Stimulated activated CD4-positive, alpha-beta T cell treated with anti-CD3 and anti-CD28 coated beads, TNF-alpha, amount 100 ng/mL, for 1 hour (primary cell): ENCODE measurements at regions not wholly inside any gene's neighbourhood (a gene's known extent, or its start where the extent isn't known, plus 50 kb on each side); places are given as distances from the start of the nearest gene placed in this dataset.
"Not testable (repeated sequence)": the region's sequence is repeated elsewhere in the genome, so short reads cannot be mapped to it uniquely, and the experiment has no call there.

Experiments
- DNase-seq, 3 donors: peaks; one replicate each; pipeline ENCODE4 v3.0.0-alpha.2; 2020; ENCODE audit warnings: low read depth in 3 of 3, low spot score in 1 of 3

DNA sequence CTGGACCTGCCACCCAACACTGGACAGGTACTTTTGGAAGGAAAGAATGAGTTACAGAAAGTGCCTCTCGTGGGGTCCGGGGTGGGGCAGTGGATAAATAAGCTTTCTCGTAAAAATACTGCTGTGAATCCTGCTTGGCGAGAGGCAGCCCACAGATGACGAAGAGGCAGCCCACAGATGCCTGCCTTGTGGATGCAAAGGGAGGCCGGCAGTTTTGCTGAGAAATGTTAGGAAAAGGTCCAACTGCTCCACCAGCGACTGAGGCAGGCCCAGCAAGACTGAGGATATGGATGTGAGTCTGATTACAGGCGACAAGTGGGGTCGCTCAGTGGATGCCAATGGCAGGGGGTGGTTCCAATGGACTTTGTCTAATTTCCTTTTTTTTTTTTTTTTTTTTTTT is 79.1 kb upstream of the PPP1R26 start:
- no peak for DNase-seq

DNA sequence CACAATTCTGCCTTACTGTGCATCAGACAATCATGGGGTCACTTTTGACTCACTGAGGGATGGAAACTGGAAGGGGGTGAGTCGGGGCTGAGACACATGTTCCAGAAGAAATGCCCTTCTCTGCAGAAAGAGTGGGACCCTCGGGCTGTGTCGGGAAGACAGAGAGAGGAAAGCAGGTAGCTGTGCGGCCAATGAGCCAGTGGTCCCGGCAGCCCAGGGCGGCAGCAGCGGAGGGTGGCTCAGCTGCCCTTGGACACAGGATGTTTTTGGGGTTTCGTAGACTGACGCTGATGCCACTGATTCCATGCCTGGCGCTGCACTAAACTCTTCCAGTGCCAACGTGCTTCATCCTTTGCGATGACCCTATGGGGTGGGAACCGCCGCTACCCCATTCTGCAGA is 78.4 kb upstream of the PPP1R26 start:
- no peak for DNase-seq

DNA sequence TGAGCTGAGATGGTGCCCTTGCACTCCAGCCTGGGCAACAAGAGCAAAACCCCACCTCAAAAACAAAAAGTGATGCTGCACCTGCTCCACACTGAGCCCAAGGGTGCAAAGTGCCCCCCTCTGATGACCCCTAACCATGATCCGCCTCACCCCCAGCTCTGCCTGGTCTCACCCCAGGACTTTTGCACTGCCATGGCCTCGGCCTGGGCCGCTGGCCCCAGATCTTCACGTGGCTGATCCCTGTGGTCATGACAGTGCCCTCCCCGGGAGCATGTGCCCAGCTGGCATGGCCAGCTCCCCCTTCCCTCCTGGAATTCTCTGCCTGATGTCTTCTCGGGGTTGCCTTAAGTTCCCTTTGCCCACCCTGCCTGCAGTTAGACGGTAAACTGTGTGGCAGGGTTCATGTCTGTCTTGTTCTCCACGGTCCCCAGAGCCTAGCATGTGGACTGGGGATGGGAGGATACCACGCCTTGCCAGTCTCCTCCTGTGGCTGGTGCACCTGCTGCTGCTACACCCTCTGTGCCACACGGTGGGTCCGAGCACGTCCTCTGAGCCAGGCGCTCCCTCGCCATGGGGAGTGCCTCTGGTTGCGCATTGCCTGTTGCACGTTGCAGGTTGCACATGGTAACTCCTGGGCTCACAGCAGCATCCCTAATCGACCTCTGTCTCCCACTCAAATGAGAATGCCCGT is 77.4 kb upstream of the PPP1R26 start:
- DNase-seq, result no peak

DNA sequence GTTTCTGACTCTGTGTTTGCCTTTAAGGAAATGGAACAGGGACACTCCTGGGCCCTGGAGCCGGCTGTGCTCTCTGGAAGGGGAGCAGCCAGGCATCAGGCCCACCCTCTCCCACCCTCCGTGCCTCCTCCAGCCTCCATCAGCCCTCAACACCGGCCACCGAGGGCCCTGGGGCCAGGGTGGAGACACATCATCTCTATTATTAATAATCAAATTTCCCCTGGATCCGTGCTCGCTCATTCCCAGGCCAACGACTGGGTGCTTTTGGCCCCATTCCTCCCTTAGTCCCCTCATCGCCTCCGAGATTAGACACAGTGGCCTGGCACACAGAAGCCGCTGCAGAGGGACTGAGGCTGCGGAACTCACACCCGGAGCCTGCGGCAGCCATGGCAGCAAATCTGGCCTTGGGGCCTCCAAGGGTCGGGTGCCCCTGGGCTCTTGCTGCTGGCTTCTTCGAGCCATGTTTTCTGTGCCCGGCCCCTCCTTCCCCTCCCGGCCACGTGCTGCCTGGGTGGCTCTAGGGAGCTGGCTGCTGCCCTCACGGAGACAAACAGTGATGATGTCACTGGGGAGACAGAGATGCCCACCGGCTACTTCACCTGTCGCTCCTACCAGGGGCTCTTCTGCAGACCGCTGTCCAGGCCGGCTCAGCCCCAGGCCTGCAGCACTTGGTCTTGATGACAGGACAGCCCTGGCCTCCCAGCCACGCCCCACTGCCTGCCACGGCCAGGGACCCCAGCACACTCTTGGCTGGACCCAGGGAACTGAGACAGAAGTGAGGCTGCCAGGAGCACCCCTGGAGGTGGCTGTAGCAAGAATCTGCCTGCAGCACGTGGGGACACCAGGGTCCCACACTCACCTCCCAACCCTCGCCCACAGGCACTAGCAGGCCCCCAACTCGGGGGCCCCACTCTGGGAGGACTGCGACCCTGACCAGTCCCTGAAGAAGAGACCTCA is 76.6 kb upstream of the PPP1R26 start:
- DNase-seq, result no peak

DNA sequence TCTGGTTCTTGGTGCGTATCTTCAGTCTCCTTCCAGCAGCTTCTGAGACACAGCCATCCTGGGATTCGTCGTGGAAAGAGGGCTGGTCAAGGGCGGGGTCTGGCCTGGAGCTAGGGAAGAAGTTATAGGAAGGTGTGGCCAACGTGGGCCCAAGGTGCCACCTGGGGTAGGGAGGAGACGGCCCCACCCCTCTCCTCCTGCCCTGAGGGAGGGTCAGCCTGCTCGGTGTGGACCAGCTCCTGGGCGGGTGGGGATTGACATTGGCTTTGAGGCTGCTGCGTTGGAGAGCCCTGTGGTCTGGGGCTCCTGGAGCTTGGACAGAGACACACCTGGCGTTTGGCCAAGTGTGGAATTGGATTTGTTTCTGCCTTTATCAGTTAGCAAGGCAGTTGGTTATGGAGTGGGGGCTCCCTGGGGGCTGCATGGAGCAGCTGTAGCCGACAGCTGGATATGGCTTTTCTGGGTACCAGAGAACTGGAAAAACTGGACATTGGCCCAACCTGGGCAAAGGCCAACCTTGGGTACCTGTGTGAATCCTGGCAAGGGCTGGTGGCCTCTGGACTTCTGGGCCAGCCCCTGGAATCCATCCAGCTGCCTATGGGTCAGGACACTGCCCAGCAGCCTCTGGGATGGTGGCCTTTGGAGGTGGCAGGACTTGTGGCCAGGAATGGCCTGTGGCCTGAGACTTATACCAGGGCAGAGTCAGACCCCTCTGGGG is 75.7 kb upstream of the PPP1R26 start:
- DNase-seq, result no peak

DNA sequence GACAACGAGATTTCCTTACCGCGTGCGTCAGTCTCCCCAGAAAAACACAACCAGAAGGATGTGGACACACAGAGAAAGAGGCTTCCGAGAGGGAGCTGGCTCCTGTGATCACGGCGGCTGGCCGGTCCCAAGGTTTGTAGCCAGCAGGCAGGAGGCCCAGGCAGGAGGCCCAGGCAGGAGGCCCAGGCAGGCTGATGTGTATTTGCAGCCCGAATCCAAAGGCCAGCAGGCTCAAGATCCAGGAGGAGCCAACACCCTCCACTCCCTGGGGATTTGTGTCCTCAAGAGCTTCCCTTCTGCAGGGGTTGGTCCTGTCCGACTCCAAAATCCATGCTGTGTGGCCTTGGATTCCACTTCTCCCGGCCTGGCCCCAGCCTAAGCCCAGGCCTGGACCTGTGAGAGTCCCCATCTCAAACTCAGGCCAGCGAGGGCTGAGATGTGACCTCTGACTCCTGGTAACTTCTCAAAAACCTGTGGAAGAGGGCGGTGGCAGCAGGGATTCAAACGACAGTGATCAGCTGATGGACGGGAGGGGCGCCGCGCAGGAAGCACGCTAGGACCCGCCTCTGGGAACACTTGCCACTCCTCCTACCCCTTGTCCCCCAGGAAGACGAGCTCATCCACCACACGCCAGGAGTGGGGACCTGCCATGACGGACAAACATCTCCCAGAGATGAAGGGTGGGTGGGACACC is 75.0 kb upstream of the PPP1R26 start:
- DNase-seq, result no peak

DNA sequence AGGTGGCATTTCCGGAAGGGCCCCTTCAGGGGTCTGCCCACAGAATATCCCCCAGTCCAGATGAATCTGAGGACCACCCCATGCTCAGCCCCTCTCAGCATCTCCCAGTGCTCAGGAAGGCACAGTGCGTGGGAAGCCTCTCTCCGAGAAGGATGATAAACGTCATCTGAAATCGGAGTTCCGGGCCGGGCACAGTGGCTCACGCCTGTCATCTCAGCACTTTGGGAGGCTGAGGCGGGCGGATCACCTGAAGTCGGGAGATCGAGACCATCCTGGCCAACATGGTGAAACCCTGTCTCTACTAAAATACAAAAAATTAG is 74.5 kb upstream of the PPP1R26 start:
- DNase-seq, result not testable (repeated sequence)

DNA sequence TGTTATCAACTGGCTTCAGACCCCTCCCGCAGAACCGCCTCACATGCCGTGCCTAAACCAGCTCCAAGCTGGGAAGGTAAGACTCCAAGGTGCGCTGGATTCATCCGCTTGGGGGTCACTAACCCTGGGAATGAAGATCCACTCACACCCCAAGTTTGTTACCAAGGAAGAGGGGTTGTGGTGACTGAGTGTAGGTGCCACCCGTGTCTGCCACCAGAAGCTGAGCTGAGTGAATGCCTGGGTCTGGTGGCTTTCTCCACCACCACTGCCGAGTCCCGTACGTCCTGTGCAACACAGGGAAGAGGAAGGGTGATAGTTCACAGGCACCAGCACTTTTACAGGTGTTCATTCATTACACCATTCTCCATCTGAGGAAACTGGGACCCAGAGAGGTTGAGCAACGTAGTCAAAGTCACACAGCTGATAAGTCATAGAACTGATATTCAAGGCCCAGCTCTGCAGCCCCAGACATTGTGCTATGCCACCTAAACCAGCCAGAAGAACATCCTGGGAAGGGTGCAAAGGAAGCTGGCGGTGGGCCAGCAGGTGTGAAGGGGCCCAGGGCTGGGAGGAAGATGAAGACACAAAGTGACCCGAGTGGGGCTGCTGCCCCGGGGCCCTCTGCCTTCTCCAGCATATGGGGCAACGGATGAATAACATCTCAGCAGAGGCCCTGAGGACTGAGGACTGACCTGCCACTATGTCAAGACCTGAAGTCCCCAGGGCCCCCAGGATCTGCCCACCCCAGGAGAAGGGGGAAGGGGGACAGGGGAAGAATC is 70.9 kb upstream of the PPP1R26 start:
- no peak for DNase-seq

DNA sequence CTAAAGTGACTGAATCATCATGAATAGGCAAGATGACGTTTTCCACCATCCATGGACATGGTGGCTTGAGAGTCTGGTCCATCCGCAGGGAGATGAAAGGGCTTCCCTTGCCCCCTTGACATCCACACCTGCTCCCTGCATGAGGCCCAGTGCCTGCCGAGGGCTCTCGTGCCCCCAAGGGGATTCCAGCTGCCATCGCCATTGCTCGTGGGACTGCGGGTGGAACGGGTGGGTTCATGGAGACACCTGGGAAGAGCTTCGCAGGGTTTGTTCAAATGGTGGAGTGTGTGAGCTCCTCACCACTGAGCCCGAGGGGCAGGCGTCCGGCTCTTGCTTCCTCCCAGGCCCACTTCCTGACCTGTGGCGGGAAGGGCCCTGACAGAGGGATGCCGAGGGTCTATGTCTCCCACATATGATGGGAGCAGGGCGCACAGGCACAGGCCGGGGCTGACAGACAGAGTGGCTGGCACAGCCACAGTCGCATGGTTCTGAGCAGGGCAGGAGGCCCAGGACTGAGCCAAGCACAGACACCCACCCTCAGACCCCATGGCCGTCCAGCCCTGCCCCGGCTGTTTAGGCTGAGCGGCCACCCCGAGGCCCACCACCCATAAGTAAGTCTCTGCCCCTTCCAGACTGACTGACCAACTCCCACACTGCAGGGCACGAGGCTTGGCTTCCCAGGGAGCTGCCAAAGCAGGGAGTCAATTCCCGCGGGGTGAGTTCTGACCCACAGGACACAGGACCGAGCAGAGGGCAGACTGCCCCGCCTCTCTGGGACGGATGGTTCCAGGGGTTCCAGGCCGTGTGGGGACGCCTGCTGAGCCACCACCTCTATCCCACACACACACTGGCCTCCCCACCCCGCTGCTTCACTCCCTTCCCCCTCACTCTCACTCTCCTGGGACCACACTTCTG is 70.0 kb upstream of the PPP1R26 start:
- DNase-seq, result no peak

DNA sequence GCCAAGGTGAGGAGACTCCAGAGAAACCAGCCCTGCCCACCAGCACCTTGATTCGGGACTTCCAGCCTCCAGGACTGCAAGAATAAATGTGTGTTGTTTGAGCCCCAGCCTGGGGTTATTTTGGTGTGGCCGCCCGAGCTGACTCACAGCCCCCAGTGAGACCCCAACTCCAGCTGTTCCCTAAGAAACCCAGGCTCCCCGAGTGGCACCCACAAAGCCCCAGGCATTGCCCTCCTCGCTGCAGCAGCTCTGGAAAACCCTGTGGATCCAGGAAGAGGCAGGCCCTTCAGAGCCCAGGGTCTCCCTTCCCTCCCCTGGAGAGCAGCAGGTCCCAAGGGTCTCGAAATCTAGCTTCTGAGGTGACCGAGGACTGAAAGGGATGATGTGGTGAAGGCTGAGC is 69.2 kb upstream of the PPP1R26 start:
- DNase-seq, result no peak

DNA sequence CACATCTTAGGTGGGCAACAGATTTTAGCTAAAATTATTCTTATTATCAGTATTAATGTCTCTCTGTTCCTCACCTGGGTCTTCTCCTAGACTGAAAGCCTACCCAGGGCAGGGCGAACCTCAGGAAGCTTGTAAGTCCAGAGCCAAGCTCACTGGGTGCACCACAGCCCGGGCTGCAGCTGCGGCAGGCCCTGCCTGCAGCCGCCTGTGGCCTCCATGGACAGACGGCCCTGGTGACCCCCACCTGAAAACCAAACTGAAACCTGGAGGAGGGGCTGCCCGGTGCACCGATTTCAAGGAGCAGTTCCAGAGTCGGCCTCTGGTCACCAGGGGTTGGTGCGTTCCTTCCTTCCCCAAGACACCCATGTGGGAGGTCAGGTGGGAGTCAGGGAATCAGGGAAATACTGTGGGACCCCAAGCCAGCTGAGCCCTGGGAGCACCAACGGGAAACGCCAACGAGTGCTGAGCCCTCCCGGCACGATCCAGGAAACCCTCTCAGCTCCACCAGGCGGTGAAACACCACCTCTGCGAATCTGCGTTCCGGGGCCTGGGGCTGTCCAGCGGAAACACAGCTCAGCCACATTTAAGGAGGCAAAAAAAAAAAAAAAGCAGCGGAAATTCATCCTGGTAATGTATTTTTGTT is 68.6 kb upstream of the PPP1R26 start:
- DNase-seq, result no peak

DNA sequence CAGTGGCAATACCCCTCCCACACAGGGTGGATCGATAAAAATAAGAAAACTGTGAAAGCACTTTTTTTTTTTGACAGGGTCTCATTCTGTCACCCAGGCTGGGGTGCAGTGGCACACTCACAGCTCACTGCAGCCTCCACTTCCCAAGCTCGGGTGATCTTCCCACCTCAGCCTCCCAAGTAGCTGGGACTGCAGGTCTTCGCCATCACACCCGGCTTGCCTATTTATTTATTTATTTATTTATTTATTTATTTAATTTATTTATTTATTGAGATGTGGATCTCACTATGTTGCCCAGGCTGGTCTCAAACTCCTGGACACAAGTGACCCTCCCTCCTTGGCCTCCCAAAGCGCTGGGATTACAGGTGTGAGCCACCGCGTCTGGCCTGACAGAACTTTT is 68.0 kb upstream of the PPP1R26 start:
- not testable (repeated sequence) for DNase-seq

DNA sequence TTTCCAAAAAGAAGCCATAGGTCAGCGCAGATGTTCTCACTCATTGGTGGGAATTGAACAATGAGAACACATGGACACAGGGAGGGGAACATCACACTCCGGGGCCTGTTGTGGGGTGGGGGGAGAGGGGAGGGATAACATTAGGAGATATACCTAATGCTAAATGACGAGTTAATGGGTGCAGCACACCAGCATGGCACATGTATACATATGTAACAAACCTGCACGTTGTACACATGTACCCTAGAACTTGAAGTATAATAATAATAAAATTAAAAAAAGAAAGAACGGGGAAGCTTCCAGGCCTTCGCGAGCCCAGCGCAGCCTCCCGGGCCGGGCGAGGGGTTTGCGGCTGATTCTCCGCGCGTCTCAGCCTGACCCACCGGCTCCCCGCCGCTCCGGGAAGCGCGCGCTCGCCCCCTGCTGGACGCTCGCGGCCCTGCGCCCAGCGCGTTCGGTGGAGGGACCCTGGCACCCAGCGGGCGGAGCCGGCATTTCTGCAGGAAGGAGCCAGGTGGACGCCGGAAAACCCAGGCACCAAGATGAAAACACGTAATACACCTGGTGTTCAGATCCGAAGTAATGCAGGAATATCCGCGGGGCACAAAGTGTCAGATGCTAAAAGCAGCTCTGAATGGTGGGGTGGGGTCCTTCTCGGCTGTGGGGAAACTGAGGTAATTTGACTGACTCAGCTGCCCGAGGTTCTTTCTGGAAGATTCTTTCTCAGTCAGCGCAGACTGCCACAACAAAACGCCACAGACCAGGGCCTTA is 67.1 kb upstream of the PPP1R26 start:
- peak; percentile 8 to 70 (median 30) for DNase-seq

DNA sequence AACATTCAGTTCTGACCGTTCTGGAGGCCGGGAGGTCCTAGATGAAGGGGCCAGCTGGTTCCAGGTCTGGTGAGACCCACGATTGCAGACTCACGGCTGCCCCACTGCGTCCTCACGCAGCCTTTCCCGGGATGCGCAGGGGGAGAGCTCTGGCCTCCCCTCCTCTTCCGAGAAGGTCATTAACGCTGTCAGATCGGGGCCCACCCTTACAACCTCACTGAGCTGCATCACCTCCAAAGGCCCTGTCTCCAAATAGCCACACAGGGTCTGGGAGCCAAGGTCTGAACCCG is 66.6 kb upstream of the PPP1R26 start:
- DNase-seq, result no peak

DNA sequence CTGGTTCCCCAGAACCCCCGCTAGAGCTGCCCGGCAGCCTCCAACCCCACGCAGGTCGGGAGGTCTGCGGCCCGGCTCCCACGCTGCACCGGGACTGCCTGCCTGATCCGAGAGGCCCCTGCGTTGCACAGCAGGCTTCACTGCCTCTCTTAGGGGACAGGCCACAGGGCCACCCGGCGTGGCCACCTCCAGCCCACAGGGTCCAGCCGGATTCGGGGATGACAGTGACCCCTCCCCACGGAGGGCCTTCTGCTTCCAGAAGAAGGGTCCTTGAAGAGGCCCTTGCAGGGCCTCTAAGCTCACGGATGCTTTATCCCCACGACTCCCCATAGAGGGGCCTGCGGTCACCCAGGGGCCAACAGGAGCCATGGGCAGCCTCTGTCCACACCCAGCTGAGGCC is 66.1 kb upstream of the PPP1R26 start:
- DNase-seq, result no peak

DNA sequence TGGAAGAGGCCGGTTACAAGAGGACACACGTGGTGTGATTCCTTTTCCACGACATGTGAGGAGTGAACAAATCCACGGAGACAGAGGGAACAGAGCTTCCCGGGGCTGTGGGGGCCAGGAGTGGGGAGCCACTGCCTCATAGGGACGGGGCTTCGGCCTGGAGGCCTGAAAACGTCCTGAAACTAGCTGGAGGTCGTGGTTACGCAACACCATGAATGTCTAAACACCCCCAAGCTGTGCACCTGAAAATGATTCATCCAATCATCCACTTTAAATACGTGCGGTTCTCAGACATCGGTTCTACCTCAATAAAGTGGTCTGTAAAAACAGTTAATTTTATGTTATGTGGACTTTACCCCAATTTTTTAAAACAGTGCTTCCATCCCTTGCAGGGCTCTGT is 65.3 kb upstream of the PPP1R26 start:
- no peak for DNase-seq

DNA sequence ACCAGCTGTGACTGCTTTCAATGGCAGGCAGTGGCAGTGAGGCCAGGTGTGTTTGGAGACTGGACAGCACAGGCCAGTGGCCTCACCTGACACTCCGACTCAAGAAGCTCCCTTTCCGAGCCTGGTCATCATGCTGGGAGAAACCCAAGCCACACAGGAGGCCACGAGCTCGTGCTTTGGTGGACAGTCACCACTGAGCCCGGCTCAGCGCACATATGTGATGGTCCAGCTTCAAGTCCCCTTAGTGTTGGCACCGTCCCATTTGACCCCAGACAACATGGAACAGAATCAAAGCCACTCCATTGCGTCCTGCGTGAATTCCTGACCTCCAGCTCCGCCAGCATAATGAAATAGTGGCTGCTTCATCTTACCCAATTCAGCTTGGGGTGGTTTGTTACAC is 64.0 kb upstream of the PPP1R26 start:
- DNase-seq, result no peak

DNA sequence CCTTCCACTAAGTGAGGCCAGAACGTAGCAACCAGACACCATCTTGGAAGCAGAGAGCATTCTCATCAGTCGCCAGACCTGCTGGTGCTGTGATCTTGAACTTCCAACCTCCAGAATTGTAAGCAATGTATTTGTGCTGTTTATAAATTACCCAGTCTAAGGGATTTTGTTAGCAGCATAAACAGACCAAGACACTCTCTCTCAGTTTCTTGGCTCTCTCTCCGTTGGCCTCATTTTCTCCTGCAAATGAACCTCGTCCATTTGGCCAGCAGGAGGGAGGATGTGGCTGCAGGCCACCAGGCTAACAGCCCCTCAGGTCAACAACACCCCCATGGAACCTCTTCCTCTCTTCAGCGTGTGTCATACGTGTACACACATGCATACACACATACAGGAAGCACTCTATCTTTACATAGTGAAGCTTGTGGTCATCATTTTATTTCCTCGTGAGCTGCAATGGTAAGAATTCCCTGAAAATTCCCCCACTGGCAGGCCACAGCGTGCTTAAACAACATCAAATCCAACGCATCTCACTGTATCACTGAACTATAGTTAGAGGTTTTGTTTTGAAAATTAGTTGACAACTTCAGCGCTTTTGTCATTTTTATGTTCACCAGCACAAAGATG is 62.8 kb upstream of the PPP1R26 start:
- DNase-seq, result no peak
